ENCODE measurements at regions not wholly inside any gene's neighbourhood (a gene's known extent, or its start where the extent isn't known, plus 50 kb on each side); places are given as distances from the start of the nearest gene placed in this dataset.

- no peak for DNase-seq (ENCODE audit: low read depth)
- H3K4me3 ChIP-seq (replicated peaks; ENCODE audit: low read depth, low read length), result no peak overlapping the region
- no peak for TF ChIP-seq CTCF (IDR thresholded peaks at IDR 0.05; ENCODE audit: low read length, missing control alignments)
These were observed 156.1 kb upstream of the MGAT5 start for GRCh38 chr2:134097740-134098139.

DNA sequence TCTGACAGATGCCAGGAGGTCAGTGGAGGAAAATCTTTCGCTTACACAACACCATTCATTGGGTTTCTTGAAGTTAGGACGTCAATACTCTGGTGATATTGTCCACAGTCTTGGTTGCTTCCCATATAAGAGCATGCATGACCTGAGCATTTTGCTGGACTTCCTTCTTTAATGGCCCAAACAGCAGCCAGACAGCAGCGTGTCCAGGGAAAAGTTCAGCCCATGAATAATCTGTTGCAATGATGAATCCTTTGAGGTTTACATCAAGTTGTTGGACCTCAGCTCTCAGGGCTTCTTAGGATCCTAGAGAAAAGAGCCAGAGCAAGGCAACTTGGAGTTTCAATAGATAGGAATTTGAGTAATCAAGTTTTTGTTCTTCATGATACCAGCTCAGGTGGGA lies 155.6 kb upstream of the MGAT5 start:
- TF ChIP-seq CTCF (IDR thresholded peaks at IDR 0.05; ENCODE audit: low read length, missing control alignments), result no peak
- DNase-seq (ENCODE audit: low read depth), result no peak
- no peak overlapping the region for H3K4me3 ChIP-seq (replicated peaks; ENCODE audit: low read depth, low read length)

GRCh38 chr2:134099273-134099672 lies 154.6 kb upstream of the MGAT5 start:
- no peak for TF ChIP-seq CTCF (IDR thresholded peaks at IDR 0.05; ENCODE audit: low read length, missing control alignments)
- DNase-seq (ENCODE audit: low read depth), result no peak
- no peak overlapping the region for H3K4me3 ChIP-seq (replicated peaks; ENCODE audit: low read depth, low read length)

DNA sequence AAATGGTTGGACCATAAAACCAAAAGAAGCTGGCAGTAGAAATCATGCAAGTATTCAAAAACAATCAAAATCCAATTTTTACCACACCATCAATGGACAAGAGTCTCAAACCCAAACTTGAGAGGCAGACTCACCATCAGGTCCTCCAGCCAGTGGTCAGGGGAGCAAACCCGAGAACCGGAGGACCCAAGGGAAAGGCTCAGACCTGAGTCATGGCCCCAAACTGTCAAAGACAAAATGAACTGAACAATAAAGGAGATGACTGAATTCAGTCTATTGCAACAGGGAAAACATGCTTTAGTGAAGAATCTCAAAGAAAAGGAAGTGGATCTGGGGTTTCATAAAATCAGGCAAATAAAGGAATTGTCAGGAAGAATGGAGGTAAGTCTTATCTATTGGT lies 150.7 kb upstream of the MGAT5 start:
- no peak for TF ChIP-seq CTCF (IDR thresholded peaks at IDR 0.05; ENCODE audit: low read length, missing control alignments)
- H3K4me3 ChIP-seq (replicated peaks; ENCODE audit: low read depth, low read length), result no peak overlapping the region
- no peak for DNase-seq (ENCODE audit: low read depth)

- no peak for DNase-seq (ENCODE audit: low read depth)
- TF ChIP-seq CTCF (IDR thresholded peaks at IDR 0.05; ENCODE audit: low read length, missing control alignments), result no peak
- no peak overlapping the region for H3K4me3 ChIP-seq (replicated peaks; ENCODE audit: low read depth, low read length)
These were observed 149.1 kb upstream of the MGAT5 start for GRCh38 chr2:134104754-134105153.

GRCh38 chr2:134107402-134107801 lies 146.5 kb upstream of the MGAT5 start:
- TF ChIP-seq CTCF (IDR thresholded peaks at IDR 0.05; ENCODE audit: low read length, missing control alignments), result no peak
- DNase-seq (ENCODE audit: low read depth), result no peak
- no peak overlapping the region for H3K4me3 ChIP-seq (replicated peaks; ENCODE audit: low read depth, low read length)

- no peak for TF ChIP-seq CTCF (IDR thresholded peaks at IDR 0.05; ENCODE audit: low read length, missing control alignments)
- DNase-seq (ENCODE audit: low read depth), result no peak
- H3K4me3 ChIP-seq (replicated peaks; ENCODE audit: low read depth, low read length), result no peak overlapping the region
These were observed 145.8 kb upstream of the MGAT5 start for GRCh38 chr2:134108113-134108512.
